ENCODE measurements at regions not wholly inside any gene's neighbourhood (a gene's known extent, or its start where the extent isn't known, plus 50 kb on each side); places are given as distances from the start of the nearest gene placed in this dataset.

DNA sequence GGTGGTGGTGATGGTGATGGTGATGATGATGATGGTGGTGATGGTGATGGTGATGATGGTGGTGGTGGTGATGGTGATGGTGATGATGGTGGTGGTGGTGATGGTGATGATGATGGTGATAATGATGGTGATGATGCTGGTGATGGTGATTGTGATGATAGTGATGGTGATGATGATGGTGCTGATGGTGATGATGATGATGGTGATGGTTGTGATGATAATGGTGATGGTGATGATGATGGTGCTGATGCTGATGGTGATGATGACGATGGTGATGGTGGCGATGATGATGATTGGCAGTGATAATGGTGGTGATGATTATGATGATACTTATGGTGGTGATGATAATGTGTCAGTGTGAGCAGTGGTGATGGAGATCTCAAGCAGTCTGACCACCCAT, 90.8 kb upstream of the FOXF1 start:
- DNase-seq (ENCODE audit: low read depth in 1 of 2, low spot score in 1 of 2) = no peak

DNA sequence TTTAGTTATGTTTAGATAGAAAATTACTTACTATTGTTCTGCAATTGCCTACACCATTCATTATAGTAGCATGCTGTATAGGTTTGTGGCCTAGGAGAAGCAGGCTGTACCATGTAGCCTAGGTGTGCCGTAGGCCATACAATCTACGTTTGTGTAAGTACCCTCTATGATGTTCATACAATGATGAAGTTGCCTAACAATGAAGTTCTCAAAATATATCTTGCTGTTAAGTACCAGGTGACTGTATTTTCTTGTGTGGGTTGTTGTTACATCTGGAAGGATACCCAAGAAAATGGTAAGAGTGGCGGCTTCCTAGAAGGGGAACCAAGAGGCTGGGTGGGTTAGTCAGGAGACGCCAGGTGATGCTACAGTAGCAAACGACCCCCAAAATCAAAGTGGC, 88.3 kb upstream of the FOXF1 start:
- DNase-seq (ENCODE audit: low read depth in 1 of 2, low spot score in 1 of 2) = no peak

DNA sequence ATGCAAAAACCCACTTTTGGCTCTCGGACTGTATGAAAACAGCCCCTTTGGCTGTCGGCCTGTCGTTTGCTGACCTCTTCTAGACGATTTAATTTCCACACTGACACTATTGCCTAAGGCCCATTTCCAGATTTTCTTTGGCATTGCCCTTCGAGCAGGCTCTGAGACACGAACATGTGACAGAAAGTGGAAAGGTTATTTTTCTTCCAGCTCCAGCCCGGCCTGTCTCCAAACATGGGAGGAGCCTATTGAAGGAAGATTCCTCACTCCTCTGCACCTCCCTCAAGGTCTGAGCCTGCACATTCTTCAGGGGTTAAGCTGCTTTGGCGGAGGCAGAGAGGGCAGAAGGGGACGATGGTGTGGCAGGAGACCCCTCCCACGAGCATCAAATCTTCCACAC, 85.9 kb upstream of the FOXF1 start:
- no peak for DNase-seq (ENCODE audit: low read depth in 1 of 2, low spot score in 1 of 2)

DNA sequence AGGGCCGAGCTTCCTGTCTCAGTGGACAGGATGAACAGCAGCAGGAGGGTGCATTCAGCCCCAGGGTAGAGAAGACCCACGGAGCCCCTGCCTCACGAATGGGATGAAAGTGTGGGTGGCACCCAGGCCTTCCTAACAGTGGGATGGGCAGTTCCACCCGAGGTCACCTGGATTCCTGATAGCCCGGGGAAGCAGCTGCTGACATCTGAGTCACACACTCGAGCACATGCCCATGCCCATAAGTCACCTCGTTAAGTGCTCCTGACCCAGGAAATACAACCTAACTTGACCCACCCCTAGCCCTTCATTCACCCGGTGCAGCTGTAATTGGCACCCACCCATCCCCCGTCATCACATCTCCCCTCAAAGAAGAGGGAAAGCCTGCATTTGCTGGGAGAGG, 85.3 kb upstream of the FOXF1 start:
- no peak for DNase-seq (ENCODE audit: low read depth in 1 of 2, low spot score in 1 of 2)

DNA sequence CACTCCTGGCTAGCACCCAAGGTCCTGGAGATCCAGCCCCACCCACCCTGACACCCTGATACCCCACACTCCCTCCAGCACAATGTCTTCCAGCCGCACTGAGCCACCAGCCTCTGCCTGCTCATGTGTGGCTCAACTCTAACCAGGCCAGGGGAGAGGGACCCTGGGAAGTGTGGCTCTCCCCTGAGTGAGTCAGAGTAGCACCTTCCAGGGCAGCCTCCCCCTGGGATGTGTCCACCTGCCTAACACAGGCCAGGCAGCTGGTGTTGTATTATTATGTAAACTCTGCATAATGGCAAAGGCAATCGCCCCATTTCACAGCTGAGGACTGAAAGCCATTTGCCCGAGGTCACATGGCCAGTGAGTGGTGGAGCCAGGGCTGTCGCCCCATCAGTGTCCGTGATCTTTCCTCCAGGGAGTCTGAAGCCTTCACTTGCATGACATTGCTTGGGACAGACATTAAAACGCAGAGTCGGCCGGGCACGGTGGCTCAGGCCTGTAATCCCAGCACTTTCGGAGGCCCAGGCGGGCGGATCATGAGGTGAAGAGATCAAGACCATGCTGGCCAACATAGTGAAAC, 84.2 kb upstream of the FOXF1 start:
- DNase-seq (ENCODE audit: low read depth in 1 of 2, low spot score in 1 of 2) = no peak

DNA sequence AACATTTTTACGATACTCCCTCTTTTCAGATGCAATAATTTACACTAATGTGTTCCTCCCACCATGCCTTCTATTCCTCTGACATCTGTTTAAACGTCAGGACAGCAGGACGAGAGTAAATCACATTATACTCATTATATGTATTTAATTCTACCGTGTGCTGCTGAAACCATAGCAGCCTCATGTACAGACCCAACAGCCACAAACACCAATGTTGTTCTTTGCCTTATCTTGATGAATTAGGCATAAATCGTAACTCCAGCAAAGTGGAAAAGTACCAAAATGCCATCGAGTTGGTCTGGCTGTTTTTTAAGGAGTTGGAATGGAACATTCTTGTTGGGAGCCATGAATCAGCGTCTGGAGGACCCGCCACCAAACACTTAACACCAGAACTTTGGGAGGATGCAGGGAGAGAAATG, 82.9 kb upstream of the FOXF1 start:
- no peak for DNase-seq (ENCODE audit: low read depth in 1 of 2, low spot score in 1 of 2)

DNA sequence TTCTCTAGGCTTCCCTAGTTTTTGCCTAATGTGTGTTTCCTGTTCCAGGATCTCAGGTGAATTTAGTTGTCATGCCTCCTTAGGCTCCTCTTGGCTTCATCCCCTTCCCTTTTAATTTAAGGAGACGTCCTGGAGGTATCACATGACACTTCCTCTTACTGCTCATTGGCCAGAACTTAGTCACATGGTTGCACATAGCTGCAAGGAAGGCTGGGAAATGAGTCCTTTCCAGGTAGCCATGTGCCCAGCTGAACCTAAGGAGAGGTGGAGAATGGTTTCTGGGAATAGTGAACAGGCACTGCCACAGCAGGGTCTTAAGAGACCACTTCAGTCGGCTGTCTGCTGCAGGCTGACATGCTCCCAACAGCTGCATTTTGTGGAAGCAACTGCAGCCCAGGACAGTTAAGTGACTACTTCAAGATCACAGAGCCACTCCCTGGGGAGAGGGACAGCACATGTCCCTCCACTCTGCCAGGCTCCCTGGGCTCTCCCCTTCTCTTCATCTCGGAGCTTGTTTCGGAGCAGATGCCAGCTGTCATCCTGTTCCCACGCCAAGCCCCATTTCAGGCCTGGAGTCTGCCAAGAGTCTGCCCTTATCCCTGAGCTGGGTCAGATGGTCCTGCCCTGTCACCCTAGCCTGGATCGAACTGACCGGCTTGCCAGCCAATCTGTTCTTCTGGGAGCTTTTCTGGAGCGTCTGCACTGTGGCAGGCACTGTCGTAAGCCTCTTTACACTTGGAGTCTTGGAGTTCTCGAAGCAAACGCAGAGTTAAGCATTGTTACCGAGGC, 81.4 kb upstream of the FOXF1 start:
- no peak for DNase-seq (ENCODE audit: low read depth in 1 of 2, low spot score in 1 of 2)

DNA sequence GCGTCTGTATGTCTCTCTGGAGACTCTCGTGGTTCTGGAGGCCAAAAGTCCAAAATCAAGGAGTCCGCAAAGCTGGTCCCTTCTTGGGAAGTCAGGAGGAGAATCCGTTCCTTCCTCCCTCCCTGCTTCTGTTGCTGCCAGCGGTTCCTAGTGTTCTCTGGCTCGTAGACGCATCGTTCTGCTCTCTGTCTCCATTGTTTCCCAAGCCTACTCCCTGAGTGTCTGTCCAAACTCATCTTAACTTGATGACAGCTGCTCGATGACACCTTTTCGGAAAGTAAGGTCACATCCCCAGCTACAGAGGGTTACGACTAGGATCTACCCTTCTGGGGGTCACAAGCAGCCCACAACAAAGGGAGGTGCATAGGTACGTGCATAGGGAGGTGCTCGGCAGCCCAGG, 80.7 kb upstream of the FOXF1 start:
- DNase-seq (ENCODE audit: low read depth in 1 of 2, low spot score in 1 of 2) = no peak

DNA sequence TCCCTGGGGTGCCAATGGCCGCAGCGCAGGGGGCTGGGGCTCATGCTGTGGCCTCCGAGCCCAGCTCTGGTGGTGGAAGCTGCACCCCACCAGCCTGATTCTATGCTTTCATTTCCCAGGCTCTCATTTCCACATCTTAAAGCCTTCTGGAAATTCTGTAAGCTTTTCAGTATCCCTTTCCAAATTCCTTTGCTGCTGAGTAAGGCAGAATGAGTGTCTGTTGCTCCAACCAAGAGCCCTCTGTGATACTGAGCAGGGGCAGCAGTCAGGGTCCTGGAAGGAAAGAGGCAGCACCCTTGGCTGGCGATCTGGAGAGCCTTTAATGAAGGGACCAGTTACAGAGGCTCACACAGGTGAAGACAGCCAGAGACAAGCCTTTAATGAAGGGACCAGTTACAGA, 79.5 kb upstream of the FOXF1 start:
- no peak for DNase-seq (ENCODE audit: low read depth in 1 of 2, low spot score in 1 of 2)

DNA sequence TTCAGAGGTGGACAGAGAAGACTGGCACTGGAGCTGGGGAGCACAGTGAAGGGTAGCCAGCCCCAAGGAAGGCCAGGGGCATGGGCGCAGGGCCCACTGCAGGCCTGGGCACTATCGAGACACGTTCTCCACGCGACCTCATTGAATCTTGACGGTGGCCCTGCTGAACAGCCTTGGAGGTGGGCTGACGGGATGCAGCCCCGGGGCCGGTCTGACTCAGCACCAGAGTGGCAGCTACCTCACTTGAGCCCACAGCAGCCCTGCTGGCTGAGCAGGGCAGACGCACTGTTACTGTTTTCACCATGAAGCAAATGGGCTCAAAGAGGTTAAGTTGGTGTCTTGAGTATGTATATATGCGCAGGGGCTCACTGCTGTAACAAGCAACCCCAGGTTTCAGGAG, 78.8 kb upstream of the FOXF1 start:
- no peak for DNase-seq (ENCODE audit: low read depth in 1 of 2, low spot score in 1 of 2)

DNA sequence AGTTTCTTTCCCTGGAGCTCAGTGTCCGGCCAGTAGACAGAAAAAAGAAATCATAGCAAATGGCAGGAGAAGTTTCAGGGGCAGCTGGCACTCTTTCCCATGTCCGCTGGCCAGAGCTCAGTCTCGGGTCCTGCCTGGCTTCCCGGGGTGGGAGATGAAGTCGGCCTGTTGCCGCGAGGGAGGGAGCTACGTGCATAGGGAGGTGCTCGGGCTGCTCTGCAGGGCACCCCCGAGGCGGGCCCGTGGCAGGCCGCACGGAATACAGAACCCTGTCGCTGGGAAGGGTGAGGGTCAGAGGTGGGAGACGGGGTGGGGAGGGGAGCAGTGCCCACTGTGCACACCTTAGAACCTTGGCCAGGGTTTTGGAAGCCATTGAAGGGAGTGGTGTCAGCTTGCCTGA, 78.3 kb upstream of the FOXF1 start:
- DNase-seq (ENCODE audit: low read depth in 1 of 2, low spot score in 1 of 2) = no peak

DNA sequence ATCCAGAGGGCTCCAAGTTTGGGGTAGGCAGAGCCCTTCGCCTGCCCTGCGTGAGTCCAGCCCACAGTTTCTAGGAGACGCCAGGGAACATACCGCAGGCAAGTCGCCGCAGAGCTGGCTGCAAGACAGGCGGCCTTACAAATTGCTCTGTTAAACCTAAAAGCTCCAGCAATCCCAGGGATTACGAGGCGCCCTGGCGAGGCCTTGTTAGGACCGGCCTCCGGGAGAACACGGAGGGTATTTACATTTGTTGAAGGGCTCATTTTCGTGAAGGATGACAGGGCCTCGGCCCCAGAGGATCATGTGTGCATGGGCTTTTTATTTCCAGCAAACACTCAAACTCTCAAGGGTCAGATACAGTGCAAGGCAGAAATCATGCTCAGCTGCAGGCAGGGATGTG, 77.6 kb upstream of the FOXF1 start:
- no peak for DNase-seq (ENCODE audit: low read depth in 1 of 2, low spot score in 1 of 2)

DNA sequence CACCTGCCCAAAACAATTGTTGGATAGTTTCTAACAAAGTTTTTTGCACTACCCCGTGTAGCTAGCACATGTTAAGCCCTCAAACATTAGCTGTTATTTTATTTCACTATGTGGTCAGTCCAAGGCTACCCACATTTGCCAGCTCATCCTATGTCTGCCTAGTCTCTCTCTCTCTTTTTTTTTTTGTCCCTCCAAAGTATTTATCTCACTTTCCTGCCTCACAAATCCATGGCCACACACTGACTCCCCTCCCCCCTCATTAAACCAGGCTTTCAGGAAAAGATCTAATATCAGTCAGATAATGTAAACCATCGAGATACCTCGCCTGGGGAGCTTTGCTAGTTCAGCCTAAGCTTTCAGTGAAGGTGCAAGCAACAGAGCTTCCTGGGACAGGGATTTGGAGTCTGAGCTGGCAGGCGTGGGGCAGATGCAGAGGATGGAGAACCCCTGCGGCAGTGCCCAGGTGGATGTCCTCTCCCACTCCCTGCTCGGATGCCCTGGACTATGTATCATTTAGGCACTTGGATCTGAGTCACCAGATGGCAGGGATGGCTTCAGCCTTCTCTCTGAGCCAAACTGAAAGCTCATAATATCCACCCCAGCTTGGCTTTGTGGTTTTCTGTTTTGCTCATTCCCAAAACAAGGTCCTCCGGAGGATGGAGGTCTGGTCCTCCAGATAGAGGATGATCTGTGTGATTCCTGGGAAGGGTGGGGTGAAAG, 73.7 kb upstream of the FOXF1 start:
- no peak for DNase-seq (ENCODE audit: low read depth in 1 of 2, low spot score in 1 of 2)

DNA sequence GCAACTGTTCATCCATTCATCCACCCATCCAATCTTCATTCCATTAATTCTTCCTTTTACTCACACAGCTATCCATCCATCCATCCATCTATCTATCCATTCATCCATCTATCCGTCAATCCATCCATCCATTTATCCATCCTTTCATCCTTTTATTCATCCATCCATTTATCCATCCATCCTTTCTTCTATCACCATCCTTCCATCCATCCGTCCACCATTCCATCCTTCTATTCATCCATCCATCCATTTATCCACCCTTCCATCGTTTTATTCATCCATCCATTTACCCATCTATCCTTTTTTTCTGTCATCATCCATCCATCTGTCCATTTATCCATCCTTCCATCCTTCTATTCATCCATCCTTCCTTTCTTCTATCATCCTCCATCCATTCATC, 73.0 kb upstream of the FOXF1 start:
- DNase-seq (ENCODE audit: low read depth in 1 of 2, low spot score in 1 of 2) = no peak

DNA sequence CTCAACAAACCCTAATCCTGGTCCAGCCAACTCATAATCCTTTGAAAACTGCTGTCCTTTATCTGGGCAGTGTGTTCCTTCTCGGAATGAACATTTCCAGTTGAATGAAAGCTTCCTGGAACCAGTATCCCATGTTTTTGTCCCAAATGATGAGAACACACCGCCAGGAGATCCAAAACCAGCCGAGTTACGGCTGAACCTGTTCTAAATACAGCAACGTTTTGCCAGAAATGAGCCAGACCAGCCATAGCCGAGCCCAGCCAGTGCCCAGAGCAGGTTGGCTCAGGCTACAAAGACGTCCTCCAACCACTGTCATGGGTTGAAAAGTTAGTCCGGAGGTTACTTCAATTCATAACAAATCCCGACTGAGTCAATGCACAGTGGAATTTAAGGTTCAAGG, 67.6 kb upstream of the FOXF1 start:
- DNase-seq (ENCODE audit: low read depth in 1 of 2, low spot score in 1 of 2) = no peak

DNA sequence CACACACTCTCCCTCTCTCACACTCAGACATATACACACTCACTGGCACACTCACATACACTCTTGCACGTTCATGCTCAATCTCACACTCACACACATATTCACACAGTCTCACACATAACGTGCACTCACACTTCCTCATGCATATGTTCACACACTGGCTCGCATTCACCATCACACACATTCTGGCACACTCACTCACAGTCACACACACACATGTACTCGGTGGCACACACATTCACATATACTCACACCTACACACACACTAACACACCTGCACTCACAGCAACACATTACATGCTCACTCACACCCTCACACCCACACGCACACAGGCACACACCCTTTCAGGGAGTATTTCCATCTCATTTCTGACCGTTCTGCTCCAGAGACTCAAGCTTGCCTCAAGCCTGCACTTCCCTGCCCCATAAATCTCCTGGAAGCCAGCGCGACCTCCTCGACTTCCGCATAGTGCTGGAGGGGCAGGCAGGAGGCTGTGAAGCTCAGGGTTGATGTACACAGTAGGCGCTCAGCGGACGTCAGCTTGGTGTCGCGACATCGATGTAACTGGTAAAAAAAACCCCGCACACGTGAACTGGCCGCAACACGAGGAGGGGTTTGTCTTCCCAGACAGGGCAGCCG, 66.7 kb upstream of the FOXF1 start:
- DNase-seq (ENCODE audit: low read depth in 1 of 2, low spot score in 1 of 2) = no peak

DNA sequence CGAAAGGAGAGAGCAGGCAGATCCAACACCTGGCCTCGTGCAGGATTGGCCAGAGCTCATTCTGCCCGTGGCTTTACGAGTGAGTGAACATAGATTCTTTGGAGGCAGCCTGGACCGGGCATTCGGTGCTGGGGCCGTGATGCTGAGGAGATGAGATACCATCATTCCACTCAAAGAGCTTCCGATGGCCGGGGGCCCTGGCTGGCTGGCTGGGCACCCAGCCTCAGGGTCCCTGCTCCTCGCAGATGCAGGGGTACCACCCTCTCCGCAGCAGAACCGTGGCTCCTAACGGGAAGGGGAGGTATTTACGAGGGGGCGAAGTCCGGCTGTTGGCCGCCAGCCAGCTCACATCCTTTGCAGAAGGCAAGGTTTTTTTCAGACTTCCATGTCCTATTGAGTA, 66.1 kb upstream of the FOXF1 start:
- no peak for DNase-seq (ENCODE audit: low read depth in 1 of 2, low spot score in 1 of 2)

DNA sequence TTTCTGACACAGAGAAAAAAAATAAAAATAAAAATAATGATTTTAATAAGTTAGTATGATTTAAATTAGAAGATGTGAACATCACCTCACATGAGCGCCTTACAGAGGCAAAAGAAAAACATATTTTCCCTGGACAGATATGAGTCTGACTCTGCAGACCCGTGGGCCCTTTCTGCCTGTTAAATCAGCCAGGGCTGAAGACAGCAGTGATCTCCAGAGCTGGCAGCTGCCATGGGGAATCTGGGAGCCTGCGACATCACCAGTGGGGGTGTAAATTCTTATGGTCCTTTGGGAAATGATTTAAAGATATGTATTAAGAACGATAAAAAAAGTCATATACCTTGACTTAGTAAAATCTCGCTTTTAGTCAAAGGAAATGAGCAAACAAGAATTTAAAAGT, 65.7 kb upstream of the FOXF1 start:
- DNase-seq (ENCODE audit: low read depth in 1 of 2, low spot score in 1 of 2) = no peak

DNA sequence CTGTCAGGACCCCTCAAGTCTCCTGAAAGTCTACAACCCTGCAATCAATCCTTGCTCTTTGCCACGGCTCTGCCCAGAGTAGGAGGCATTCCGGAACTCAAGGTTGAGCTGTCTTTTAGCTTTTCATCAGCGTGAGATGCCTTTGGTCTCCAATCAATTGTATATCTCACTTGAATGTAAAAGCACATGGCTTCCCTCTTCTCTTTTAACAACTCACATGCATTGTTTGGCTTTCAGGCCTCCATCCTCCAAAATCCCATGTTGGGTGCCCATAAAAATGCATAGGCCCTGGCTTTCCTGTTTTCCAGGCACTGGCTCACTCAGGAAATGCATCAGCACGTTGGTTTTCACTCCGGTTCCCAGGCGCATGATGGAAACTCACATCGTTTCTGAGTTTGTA, 64.0 kb upstream of the FOXF1 start:
- DNase-seq (ENCODE audit: low read depth in 1 of 2, low spot score in 1 of 2) = no peak

DNA sequence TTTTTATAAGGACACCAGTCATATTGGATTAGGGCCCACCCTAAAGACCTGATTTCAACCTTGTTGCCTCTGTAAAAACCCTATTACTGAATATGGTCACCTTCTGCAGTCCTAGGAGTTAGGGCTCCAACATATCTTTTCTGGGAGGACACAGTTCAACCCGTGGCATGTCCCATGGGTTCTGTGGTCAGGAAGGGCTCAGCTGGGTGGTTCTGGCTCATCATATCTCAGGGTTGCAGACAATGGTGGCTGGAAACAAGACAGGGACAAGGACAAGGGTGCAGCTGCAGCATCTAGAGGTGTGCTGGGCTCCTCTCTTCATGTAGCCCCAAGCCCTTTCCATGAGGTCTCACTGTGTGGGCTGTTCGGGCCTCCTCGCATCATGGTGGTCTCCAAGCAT, 63.1 kb upstream of the FOXF1 start:
- no peak for DNase-seq (ENCODE audit: low read depth in 1 of 2, low spot score in 1 of 2)

DNA sequence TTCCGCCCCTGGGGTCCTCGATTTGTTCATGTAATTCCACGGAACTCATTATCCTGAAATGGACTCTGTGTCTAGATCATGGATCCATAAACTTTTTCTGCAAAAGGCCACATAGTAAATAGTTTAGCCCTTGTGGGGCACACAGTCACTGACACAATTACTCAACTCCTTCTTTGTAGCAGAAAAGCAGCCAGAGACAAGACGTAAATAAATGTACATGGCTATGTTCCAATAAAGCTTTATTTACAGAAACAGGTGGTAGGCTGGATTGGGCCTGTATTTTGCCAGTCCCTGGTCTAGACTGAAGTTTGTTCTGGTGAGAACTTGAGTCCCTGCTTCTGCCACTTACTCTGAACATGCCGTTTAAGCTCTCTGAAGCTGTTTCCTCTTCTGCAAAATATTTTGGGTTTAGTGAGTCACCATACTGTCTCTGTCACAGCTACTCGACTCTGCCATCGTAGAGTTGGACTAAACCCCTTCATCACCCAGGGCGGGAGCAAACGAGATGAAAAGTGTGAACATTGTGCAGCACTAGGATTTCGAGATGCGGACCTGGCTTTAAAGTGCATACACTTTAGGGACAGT, 61.9 kb upstream of the FOXF1 start:
- DNase-seq (ENCODE audit: low read depth in 1 of 2, low spot score in 1 of 2) = no peak
